Esophagus muscularis mucosa (tissue), 4 donors: ENCODE measurements at regions not wholly inside any gene's neighbourhood (a gene's known extent, or its start where the extent isn't known, plus 50 kb on each side); places are given as distances from the start of the nearest gene placed in this dataset.
A peak's percentile ranks its signal among the peaks of the same experiment; 100 is the strongest.

ENCODE experiments used
- DNase-seq: peaks from one replicate; pipeline ENCODE4 v3.0.0-alpha.2; 2017; ENCODE audit errors: extremely low spot score
- H3K27ac ChIP-seq, 4 donors: fragments of 200-600 bp; sonication (generic); replicated peaks in 1 of 4; 1 replicate in 3 of 4; 2 replicates in 1 of 4; pipeline ENCODE4 v1.5.1; 2016 to 2019; ENCODE audit warnings: mild to moderate bottlenecking in 1 of 4
- H3K27me3 ChIP-seq, 4 donors: fragments of 200-600 bp; sonication (generic); one replicate each; pipeline versions ENCODE4 v1.5.1 to v1.6.0; 2016 to 2019
- H3K36me3 ChIP-seq, 4 donors: fragments of 200-600 bp; sonication (generic); one replicate each; pipeline ENCODE4 v1.5.1; 2016 to 2019
- H3K4me1 ChIP-seq, 4 donors: fragments of 200-600 bp; sonication (generic); one replicate each; pipeline ENCODE4 v1.5.1; 2016 to 2019
- H3K4me3 ChIP-seq, 4 donors: fragments of 200-600 bp; sonication (generic); 1 replicate in 2 of 4; 2 replicates in 2 of 4; pipeline ENCODE4 v1.5.1; 2016 to 2019; ENCODE audit warnings: mild to moderate bottlenecking in 4 of 4, moderate library complexity in 1 of 4
- H3K9me3 ChIP-seq, 4 donors: fragments of 200-600 bp; sonication (generic); 1 replicate in 3 of 4; 2 replicates in 1 of 4; pipeline ENCODE4 v1.5.1; 2016 to 2019
- EP300 ChIP-seq: sonication (generic); formaldehyde crosslinking; IDR thresholded peaks from one replicate; pipeline ENCODE4 v1.6.1; 2017; ENCODE audit warnings: antibody characterized with exemption
- POLR2A ChIP-seq: fragments of 450-650 bp; IDR thresholded peaks from one replicate; pipeline ENCODE4 v1.6.1; 2017; ENCODE audit warnings: antibody characterized with exemption, moderate library complexity, mild to moderate bottlenecking, low read depth
- POLR2AphosphoS5 ChIP-seq, 2 donors: sonication (generic); formaldehyde crosslinking; IDR thresholded peaks; one replicate each; pipeline ENCODE4 v1.6.1; 2017; ENCODE audit warnings: antibody characterized with exemption in 2 of 2
- WGBS: methylation state at CpG from one replicate; pipeline ENCODE4 v1.1.5; 2018; 5-methylcytosine and 5-hydroxymethylcytosine counted together
- intact Hi-C: fragments of 100-400 bp; cut with DNase I; formaldehyde crosslinking; loops from one replicate; pipeline ENCODE4 v1.15.1; 2023
- TF ChIP-seq, protein P1 (sequence below), 3 experiments: fragments of 200-600 bp in 2 of 3; fragments of 450-650 bp in 1 of 3; sonication (generic) in 2 of 3; IDR thresholded peaks; one replicate each; pipeline ENCODE4 v1.5.1; 2017 to 2019; ENCODE audit warnings: antibody characterized with exemption in 3 of 3, mild to moderate bottlenecking in 2 of 3, moderate library complexity in 1 of 3

DNA sequence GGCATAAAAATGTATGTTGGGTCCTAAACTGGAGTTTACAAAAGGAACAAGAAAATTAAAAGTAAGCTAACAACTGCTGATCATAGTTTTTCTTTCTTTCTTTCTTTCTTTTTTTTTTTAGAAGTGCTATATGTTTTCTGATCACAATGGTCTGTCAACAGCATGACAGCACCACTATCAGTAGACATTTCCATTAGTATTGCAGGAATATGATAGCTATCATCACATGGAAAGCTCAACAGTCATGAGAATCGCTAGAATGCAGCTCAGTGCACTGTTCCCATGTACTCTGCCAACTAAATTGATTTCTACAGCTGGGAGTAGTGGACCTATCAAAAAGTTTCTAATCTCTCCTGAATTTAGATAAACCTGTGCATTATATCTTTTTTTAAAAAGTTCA lies 950.3 kb upstream of the ACVR2A start:
- H3K9me3 ChIP-seq = no peaks in the 10 kb centered on the region
- WGBS = 87% methylated on average over 1 of the region's 1 CpG
- no peak overlapping the region for H3K4me3 ChIP-seq
- no peaks in the 10 kb centered on the region for H3K27me3 ChIP-seq
- no peak for DNase-seq
- no peaks in the 10 kb centered on the region for H3K4me1 ChIP-seq
- intact Hi-C loops = no loop called here
- H3K27ac ChIP-seq = no peak overlapping the region
- no peaks in the 10 kb centered on the region for H3K36me3 ChIP-seq
- TF ChIP-seq, protein P1, sequence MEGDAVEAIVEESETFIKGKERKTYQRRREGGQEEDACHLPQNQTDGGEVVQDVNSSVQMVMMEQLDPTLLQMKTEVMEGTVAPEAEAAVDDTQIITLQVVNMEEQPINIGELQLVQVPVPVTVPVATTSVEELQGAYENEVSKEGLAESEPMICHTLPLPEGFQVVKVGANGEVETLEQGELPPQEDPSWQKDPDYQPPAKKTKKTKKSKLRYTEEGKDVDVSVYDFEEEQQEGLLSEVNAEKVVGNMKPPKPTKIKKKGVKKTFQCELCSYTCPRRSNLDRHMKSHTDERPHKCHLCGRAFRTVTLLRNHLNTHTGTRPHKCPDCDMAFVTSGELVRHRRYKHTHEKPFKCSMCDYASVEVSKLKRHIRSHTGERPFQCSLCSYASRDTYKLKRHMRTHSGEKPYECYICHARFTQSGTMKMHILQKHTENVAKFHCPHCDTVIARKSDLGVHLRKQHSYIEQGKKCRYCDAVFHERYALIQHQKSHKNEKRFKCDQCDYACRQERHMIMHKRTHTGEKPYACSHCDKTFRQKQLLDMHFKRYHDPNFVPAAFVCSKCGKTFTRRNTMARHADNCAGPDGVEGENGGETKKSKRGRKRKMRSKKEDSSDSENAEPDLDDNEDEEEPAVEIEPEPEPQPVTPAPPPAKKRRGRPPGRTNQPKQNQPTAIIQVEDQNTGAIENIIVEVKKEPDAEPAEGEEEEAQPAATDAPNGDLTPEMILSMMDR (IDR thresholded peaks at IDR 0.05) = no peak
- TF ChIP-seq POLR2A (no peak), POLR2AphosphoS5 (IDR thresholded peaks at IDR 0.05) (no peak), EP300 (no peak)

DNA sequence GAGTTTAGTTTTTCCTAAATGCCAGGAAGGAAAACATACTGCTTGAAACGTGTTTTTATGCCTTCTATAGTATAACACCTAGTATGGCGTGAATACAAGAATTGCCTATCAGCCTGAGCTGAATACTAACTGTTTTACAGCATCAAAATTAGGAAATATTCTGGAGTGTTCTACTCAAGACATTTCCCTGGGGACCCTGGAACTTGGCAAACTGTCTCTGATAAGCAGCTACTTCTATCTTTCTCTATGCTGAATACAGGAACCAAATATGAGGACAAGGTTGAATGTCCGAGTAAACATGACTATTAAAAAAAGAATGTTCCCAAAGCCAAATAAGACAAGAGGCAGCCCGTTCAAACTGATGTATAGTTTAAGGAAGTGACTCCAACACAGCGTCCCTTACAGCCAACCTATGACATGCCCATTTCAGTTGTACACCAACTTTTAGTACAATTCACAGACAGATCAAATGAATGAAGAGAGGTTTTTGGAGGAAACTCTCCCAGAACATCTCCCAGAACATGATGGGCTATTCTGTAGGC lies 951.3 kb upstream of the ACVR2A start:
- intact Hi-C loops = no loop called here
- Histone ChIP-seq H3K4me3 (no peak overlapping the region), H3K27ac (no peak overlapping the region), H3K36me3 (no peaks in the 10 kb centered on the region), H3K4me1 (no peaks in the 10 kb centered on the region), H3K9me3 (no peaks in the 10 kb centered on the region), H3K27me3 (no peaks in the 10 kb centered on the region)
- TF ChIP-seq EP300 (no peak), POLR2AphosphoS5 (IDR thresholded peaks at IDR 0.05) (no peak), POLR2A (no peak)
- TF ChIP-seq, protein P1 (IDR thresholded peaks at IDR 0.05) = no peak
- DNase-seq = no peak
- WGBS = 77% methylated on average over 5 of the region's 5 CpGs

DNA sequence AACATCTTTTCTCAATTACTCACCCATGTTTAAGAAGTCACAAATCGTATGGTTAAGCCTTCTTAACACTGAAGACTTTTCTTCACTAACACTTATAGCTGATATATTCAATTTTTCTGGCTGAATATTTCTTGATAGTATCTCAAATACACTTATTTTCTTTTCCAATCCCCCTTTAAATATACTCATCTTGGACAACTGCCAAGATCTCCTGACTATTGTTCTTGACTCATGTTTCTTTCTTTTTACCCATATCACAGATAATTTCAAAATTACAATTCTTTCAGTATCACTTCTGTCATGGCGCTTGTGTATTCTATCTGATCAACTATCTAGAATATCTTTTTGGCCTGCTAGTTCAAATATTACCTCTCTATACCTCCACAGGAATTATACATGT lies 954.3 kb upstream of the ACVR2A start:
- Histone ChIP-seq H3K4me1 (no peaks in the 10 kb centered on the region), H3K27ac (no peak overlapping the region), H3K27me3 (no peaks in the 10 kb centered on the region), H3K4me3 (no peak overlapping the region), H3K9me3 (no peaks in the 10 kb centered on the region), H3K36me3 (no peaks in the 10 kb centered on the region)
- intact Hi-C loops = no loop called here
- no peak for TF ChIP-seq POLR2A
- no peak for TF ChIP-seq POLR2AphosphoS5 (IDR thresholded peaks at IDR 0.05)
- WGBS = 89% methylated on average over 2 of the region's 2 CpGs
- no peak for DNase-seq

DNA sequence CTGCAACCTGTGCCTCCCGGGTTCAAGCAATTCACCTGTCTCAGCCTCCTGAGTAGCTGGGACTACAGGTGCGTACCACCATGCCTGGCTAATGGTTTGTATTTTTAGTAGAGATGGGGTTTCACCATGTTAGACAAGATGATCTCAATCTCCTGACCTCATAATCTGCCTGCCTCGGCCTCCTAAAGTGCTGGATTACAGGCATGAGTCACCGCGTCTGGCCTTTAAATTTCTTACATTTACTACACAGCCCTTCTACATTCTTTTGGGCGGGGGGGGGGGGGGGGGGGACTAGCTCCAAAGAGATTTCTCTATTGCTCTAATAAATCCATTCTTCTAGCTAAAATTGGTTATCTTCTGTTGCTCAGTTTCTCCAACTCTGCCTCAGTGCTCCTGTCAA lies 964.9 kb upstream of the ACVR2A start:
- peaks cover 0 to 4% (median 0%) of the 10 kb centered on the region in 4 donors for H3K9me3 ChIP-seq
- H3K36me3 ChIP-seq = no peaks in the 10 kb centered on the region
- no peaks in the 10 kb centered on the region for H3K4me1 ChIP-seq
- WGBS = 91% methylated on average over 5 of the region's 6 CpGs
- intact Hi-C loops = no loop called here
- no peak overlapping the region for H3K27ac ChIP-seq
- no peak overlapping the region for H3K4me3 ChIP-seq
- no peak for TF ChIP-seq POLR2AphosphoS5 (IDR thresholded peaks at IDR 0.05)
- DNase-seq = no peak
- no peaks in the 10 kb centered on the region for H3K27me3 ChIP-seq

DNA sequence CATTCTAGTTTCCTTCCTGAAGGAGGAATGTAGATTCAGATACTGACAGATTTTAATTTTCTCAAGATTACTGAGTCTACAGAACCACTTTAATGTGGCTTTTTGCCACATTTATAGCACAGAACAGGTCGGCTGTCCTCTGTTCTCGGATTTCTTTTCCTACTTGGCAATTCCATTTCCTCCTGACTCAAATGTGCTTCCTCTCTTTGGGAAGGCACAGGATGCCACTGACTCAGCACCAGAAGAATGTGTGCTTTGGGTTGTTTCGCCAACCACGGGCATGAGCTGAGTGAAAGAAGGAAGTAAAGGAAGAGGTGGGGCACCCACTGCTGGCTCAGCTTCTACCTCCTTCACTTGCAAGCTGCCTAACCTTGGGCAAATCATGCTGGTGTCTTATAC lies 970.6 kb upstream of the ACVR2A start:
- DNase-seq = no peak
- no peak overlapping the region for H3K27ac ChIP-seq
- WGBS = 65% methylated on average over 4 of the region's 4 CpGs

More for the DNA sequence above, 970.6 kb upstream of the ACVR2A start:
- TF ChIP-seq, protein P1 (IDR thresholded peaks at IDR 0.05) = no peak
- TF ChIP-seq POLR2AphosphoS5 (IDR thresholded peaks at IDR 0.05) = peak in 1 of 2 donors; percentile 27
- H3K36me3 ChIP-seq = no peaks in the 10 kb centered on the region
- intact Hi-C loops = no loop called here
- no peaks in the 10 kb centered on the region for H3K4me1 ChIP-seq
- H3K9me3 ChIP-seq = no peaks in the 10 kb centered on the region
- H3K27me3 ChIP-seq = no peaks in the 10 kb centered on the region
- no peak overlapping the region for H3K4me3 ChIP-seq
